Testis (tissue), 2 donors: ENCODE measurements at regions not wholly inside any gene's neighbourhood (a gene's known extent, or its start where the extent isn't known, plus 50 kb on each side); places are given as distances from the start of the nearest gene placed in this dataset.

Source experiments
- CTCF ChIP-seq, 3 experiments: fragments of 450-650 bp in 2 of 3; fragments of 200-600 bp in 1 of 3; sonication (generic) in 1 of 3; IDR thresholded peaks; one replicate each; pipeline ENCODE4 v1.5.1; 2016 to 2019; ENCODE audit warnings: antibody characterized with exemption in 3 of 3, mild to moderate bottlenecking in 2 of 3, moderate library complexity in 1 of 3
- POLR2A ChIP-seq: fragments of 450-650 bp; IDR thresholded peaks from one replicate; pipeline ENCODE4 v1.6.1; 2017; ENCODE audit warnings: antibody characterized with exemption, mild to moderate bottlenecking, moderate library complexity

- no peak for TF ChIP-seq CTCF (IDR thresholded peaks at IDR 0.05)
- TF ChIP-seq POLR2A, result no peak
Observed at GRCh38 chr6:132142308-132142707, 191.1 kb upstream of the CCN2 start.
